Jurkat, Clone E6-1 (cell line): ENCODE measurements at regions not wholly inside any gene's neighbourhood (a gene's known extent, or its start where the extent isn't known, plus 50 kb on each side); places are given as distances from the start of the nearest gene placed in this dataset.

ENCODE experiments used
- DNase-seq: peaks from one replicate; pipeline ENCODE4 v3.0.0-alpha.2; 2011; ENCODE audit warnings: low read depth, low spot score
- H3K4me3 ChIP-seq: 2 replicates; pipeline ENCODE4 v1.5.1; 2011; ENCODE audit warnings: mild to moderate bottlenecking, low read length, control low read depth, moderate library complexity

DNA sequence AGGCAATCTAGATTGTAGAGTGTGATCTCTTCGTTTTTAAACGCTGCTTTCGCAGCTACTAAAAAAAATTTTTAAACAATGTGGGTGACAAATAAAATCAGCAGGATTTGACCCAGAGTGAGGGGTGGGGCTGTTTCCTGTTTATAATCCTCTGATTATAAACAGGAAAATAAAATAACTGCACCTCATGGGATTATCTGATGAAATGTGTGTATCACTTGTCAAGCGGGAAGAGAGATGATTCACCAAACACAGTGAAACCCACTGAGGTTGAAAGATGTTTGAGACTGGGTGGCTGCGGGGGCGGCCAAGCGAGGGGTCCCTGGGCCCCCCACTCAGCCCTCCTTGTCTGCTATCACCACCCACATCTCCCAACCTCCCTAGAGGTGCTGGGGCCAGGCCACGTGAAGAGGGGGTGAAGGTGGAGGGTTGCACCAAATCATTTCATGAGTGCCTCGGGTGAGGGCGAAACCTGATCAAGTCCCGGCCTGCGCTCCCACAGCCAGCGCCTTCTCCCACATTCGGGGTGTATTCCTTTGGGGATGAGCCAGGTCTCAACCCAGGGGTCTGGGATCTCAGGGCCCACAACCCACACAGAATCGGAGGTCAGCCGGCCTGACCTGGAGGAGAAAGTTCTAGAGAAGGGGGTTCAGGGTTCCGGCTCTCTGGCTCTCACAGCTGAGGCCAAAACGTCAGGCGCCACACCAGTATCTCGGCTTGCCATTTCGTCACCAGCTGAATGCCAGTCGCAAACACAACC lies 212.5 kb downstream of the BMP7 start:
- DNase-seq = no peak
- H3K4me3 ChIP-seq = no peak overlapping the region

DNA sequence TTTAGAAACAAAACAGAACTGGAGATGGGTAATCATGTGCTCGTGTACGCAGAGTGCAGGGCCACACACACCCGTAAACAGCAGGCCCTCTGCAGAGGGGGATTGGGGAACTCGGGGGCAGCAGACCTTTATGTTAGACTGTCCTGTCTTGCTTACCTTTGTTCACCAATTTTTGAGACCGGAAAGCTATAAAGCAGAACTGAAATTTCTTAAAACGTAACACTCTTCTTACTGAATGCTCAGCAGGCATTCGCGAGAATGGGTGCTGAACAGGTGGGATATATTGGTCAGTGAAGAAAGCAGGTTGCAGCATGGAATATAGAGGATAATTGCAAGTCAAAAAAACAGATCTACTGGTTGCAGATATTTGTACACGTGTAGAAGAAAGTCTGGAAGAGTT lies 211.1 kb downstream of the BMP7 start:
- H3K4me3 ChIP-seq = no peak overlapping the region
- DNase-seq = no peak

DNA sequence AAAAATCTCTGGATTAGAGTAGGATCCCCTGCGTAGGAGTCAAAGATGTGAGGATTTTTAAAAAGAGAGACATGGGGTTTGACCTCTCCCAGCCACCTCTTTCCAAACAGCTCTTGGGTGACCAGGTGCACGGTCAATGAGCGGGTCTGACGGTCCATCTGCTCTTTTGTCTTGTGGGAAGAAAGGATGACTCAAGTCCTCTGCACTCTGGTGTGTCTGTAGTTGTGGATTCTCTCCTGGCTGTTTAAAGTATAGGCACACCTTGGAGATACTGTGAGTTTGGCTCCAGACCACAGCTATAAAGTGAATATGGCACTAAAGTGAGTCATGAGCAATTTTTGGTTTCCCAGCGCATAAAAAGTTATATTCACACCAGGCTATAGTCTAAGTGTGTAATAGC lies 209.8 kb downstream of the BMP7 start:
- no peak for DNase-seq

DNA sequence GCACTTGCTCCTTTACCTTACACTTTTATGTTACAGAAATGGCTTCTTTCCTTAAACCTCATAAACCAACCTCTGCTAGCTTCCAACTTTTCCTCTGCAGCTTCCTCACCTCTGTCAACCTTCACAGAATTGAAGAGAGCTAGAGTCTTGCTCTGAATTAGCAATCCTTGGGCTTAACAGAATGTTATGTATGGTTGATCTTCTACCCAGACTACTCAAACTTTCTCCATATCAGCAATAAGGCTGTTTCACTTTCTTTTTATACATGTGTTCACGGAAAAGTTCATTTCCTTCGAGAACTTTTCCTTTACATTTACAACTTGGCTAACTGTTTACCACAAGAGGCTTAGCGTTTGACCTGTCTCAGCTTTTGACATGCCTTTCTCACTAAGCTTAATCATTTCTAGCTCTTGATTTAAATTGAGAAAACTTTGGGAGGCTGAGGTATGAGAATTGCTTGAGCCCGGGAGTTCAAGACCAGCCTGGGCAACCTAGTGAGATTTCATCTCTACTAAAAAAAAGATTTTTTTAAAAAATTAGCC lies 207.3 kb downstream of the BMP7 start:
- no peak overlapping the region for H3K4me3 ChIP-seq
- DNase-seq = no peak

More for the DNA sequence above, 209.8 kb downstream of the BMP7 start:
- H3K4me3 ChIP-seq = no peak overlapping the region

DNA sequence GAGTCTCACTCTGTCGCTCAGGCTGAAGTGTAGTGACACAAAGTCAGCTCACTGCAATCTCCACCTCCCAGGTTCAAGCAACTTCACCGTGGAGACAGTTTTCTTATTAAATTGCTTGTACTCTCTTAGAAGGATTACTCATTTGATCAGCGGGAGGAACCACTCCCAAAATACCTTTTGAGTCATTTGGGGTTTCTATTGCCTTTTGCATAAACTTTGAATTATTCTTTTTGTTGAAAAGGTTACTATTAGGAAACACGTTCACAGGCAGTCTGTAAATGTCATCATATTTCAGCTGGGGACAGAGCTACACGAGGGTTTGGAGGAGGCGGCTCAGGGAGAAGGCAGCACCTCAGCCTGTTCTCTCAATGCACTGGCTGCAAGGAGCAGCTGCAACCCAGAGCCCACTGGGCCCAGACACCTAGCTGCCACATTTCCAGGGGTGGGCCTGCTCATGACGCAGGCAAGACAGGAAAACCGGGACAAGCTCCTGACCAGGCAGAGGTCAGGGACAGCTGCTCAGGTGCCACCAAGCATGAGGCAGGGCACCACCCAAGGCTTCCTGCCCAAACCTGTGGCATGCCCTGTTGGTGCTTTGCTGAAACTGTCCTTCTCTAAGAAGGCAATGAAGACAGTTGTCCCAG lies 205.9 kb downstream of the BMP7 start:
- H3K4me3 ChIP-seq = no peak overlapping the region
- no peak for DNase-seq

DNA sequence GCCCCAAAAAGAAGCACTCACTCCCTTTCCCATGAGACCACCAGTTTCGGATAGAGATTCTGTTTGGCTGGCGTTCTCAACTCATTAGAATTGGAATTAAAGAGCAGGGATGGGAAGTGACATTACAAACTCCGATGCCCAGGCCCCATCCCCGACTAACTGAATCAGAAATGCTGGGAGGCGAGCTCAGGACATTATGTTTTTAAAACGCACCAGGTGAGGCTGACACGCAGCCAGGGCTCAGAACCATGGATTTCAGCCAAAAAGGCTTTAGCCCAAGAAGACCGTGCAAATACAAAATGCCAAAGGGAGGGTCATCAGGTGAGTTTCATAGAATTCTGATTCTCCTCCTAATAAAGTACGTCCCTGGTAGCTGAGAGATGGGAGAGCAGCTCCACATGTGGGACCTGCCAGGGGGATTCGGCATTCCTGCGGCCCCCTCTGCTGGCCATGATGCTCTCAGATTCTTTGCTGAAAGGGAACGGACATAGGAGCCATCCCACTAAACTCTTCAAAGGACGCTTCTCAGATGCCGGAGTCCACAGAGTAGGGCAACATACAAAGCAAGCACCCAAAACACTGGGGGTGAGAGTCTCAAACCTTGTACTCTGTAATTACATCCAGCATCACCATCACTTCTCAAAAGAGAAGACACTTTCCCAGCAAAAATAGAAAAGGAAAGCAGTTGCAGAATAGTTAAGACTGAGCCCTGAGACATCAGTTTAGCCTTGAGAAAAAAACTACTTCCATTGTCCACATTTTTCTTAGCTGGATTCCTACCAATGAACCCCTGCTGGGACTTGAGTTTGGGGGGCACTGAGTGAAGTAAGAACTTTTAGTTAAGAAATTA lies 205.2 kb downstream of the BMP7 start:
- DNase-seq = no peak
- H3K4me3 ChIP-seq = no peak overlapping the region

DNA sequence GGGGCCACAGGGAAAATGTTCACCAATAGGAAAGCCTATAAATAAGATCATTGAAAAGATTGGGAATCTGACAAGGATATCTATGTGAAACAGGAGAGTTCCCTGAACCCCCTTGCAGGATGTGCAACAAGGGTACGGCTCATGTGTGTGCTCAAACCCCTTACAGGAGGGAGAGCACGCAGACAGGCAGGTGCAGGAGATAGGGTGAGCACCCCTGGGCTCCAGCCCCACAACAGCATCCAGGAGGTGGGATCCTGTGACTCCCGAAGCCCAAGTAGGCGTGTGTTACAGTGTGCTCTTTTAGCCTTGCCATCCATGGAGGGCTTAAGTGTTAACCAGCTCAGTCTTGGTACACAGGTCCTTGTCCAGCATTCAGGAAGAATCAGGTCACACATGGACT lies 204.2 kb downstream of the BMP7 start:
- no peak for DNase-seq
- H3K4me3 ChIP-seq = no peak overlapping the region

DNA sequence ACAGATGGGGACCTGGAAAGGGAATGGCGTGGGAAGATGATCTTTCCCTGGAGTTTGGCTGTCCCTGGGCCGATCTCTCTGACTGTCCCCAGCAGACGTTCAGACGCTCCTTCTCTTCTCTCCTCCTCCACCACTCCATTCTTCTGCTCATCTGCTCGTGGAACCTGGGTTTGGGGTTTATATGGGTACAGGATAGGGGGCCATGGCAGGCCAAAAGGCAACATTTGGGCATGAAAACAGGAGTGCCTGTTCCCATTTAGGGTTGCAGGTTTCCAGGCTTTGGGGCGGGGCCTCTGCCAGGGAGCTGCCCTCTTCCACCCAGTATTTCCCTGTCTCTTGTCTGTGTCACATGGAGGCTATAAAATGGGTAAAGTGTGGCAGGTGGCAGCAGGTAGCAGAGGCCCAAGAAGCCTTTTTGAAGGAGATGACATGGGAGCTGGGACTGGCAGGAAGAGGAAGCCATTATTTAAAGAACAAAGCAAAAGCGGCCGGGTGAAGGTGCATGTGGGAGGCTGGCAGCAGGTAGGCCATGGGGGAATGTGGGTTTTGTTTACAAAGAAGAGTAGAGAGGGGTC lies 203.7 kb downstream of the BMP7 start:
- no peak overlapping the region for H3K4me3 ChIP-seq
- no peak for DNase-seq

DNA sequence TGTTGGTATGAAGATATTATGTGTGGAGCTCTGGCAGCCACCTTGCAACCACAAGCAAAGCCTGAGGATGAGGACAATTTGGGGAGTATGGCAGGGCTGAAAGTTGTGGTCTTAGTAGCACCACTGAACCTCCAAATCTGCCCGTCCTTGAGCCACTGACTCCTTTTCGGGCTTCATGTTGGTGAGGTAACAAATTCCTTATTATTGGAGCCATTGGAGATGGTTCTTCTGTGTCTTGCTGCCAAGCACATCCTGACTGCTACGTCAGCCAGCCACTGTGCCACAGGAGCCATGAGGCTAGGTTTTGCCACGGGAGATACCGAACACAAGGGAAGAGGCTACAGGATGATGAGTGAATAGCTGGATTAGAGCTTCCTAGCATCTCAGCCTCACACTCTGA lies 201.6 kb downstream of the BMP7 start:
- H3K4me3 ChIP-seq = no peak overlapping the region

DNA sequence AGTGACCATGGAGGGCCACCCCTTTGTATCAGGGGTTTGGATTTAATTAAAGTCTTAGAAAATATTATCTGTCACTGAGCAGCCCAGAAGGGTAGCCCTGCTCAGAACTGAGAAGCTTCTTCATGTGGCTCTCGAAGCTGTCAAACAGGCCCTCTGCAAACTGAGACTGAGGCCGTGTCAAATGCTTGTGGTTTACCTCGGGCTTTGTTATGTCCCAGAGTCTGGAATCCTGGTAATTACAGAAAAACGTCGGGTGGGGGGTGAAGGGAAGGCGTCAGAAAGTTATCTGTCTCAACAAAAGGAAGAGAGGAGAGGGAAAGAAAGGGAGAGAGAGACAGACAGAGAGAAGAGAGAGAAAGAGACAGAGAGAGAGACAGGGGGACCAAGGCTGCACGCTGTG lies 200.8 kb downstream of the BMP7 start:
- DNase-seq = no peak
- H3K4me3 ChIP-seq = no peak overlapping the region

More for the DNA sequence above, 201.6 kb downstream of the BMP7 start:
- DNase-seq = no peak

DNA sequence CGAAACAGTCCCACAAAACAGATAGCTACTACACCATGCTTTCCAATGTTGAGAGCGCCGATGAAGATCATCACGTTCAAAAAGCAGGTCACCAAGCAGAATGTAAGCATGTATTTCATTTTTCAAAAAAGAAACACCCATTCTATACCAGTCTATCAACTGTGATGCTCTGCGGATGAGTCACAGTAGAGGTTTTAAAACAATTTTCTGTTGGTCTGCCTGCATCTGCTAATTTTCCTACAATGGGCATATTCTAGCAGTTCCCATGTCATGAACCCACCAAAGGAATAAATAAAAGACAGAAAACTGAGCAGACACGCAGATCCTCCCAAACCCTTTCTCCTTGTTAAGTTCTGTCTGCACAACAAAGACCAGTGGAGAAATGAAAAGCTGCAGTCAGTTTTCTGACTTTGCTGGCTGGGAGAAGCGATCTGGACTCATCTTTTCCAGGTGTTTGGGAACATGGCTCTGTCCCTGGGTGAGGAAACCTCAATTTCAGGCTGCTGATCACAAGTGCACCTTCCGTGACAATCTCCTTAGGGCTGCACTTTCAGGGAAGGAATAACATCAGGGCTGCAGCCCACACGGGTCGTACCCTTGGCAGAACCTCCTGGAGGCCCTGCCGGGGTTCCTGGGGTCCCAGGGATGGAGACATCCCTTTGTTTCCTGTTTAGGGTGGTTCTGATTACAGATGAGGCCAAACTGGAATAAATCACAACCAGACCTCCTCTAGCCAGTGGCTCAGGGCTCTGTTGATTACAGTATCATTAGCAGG lies 200.1 kb downstream of the BMP7 start:
- no peak for DNase-seq
- no peak overlapping the region for H3K4me3 ChIP-seq

DNA sequence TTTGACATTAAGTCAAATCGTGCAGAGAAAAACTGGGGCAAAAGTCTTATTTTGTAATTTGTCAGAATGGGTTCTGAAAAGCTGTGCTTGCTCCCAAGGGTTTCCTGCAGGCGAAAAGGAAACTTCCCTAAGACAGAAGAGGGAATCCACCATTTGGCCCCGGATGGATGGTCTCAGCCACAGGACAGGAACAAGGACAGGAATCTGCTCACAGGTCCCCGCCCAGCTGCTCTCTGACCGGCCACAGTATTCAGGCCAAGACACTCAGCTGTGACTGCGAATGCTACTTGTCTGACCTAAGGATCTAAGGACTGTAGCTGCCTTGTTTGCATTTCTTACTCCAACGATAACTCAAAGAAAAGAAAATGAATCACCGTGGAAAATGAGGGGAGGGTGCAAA lies 197.0 kb downstream of the BMP7 start:
- no peak overlapping the region for H3K4me3 ChIP-seq
- DNase-seq = no peak

DNA sequence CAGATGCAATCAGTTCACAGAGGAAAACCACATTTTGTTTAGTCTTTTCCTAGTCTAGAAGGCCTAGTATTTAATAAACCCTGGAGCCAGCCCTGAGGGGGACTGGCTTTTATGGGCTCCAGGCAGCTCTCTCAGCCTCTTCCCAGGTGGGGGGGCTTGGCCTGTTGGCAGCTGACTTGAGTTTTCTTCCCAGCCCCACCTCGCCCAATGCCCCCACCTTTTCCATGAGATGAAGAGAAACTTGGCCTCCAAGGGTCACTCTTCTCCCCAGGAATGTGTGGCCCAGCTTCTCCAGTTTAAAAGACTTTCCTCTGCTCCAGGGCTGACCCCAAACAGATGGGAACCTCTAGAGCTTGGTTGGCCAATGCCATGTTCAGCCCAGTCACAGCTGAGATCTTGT lies 196.1 kb downstream of the BMP7 start:
- no peak for DNase-seq
- no peak overlapping the region for H3K4me3 ChIP-seq

DNA sequence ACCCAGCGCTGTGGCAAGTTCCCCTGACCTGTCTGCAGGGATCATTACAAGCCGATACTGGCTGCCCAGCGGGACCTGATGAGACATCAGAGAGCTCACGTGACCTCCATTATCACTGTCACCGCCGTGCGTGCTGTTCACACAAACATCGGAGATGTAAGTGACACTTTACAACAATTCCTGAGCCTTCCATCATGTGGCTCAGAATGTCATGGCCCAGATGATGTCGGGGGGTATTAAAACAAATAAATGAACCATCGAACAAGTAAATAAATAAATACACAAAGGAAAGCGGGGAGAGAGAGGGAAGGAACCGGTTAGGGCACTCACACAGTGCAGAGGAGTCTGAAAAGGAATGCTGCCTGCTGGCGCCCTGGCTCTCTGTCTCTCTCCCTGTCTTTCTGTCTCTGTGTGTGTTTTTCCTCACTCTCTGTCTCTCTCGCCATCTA lies 195.1 kb downstream of the BMP7 start:
- H3K4me3 ChIP-seq = no peak overlapping the region
- DNase-seq = no peak

DNA sequence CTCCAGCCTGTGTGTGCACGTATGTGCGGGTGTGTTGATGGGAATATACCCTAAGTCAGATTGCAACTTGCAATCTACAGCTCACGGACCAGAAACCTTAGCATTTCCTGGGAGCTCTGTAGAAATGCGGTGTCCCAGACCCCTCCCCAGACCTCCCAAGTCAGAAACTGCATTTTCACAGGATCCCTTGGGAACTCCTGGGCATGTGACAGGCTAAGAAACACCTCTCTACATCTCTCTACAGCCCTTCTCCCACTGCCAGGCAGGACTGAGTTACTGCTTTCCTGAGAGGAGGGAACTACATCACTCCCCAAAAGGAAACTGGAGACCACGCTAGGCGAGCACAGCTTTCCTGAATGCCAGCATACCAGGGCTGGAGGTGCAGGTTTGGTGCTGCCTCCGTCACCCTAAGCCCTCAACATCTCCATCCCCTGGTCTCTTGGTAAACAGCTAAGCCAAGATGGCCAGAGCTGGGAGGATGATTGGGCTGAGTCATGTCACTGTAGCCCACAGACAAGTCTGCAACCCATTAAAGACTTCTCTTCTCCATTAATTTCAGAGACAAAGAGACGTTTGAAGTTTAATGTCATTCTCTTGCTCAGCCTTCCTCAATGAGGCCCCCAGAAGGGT lies 194.4 kb downstream of the BMP7 start:
- no peak overlapping the region for H3K4me3 ChIP-seq
- no peak for DNase-seq

DNA sequence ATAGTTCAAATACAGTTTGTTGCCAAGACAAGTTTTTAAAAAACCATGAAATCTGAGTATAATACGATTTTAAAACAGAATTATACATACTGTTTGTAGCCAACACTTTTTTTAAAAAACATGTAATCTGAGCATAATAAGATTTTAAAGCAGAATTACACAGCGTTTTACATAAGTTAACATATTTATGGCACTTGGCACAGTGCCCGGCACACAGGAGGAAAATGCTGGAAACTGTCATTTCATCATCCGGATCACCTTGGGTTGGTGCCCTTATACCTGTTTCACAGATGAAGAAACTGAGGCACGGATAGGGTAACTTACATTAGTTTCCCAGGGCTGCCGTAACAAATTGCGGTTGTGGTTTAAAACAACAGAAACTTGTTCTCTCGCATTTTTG lies 193.0 kb downstream of the BMP7 start:
- H3K4me3 ChIP-seq = no peak overlapping the region
- DNase-seq = no peak

DNA sequence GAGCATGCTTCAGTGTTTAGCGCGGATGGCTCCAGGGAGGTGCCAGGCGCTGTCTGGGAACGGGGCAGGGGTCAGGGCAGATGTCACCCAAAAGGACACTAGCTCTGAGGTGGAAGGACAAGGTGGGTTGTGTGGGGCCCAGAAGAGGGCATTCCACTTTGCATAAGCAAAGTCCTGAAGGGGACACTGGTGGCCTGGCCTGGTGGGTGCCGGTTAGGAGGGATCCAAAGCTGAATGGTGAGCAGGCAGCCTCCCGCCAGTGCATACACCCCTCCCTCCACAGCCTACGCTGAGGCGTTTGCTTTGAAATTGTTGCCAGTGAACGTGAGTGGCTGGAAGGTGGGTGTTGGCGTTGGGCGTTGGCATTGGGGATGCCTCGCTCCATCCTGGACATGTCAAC lies 192.1 kb downstream of the BMP7 start:
- no peak for DNase-seq
- H3K4me3 ChIP-seq = no peak overlapping the region

DNA sequence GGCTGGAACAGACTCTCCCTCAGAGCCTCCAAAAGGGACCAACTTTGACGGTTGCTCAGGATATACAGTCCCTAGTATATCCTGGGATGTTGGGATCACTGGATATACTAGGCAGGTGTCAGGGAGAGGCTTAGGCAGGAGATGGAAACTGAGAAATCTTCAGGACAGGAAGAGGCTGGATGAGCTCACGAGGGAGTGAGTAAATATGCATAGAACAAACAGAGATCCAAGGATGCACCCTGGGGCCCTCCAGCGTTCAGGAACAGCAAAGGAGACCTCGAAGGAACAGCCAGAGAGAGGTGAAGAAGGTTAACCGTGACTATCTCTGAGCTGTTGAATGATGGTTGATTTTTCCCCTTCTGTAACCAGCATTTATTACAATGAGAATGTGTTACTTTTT lies 191.3 kb downstream of the BMP7 start:
- DNase-seq = no peak
- H3K4me3 ChIP-seq = no peak overlapping the region
